Germinal center (tissue), 1 donor: ENCODE measurements at regions not wholly inside any gene's neighbourhood (a gene's known extent, or its start where the extent isn't known, plus 50 kb on each side); places are given as distances from the start of the nearest gene placed in this dataset.
"Not testable (repeated sequence)": the region's sequence is repeated elsewhere in the genome, so short reads cannot be mapped to it uniquely, and the experiment has no call there.

ENCODE experiments used
- DNase-seq: peaks from one replicate; pipeline ENCODE4 v3.0.0; 2012; ENCODE audit warnings: mixed read lengths, low spot score

GRCh38 chr6:167709776-167710336 lies 116.9 kb upstream of the AFDN start:
- DNase-seq, result not testable (repeated sequence)

DNA sequence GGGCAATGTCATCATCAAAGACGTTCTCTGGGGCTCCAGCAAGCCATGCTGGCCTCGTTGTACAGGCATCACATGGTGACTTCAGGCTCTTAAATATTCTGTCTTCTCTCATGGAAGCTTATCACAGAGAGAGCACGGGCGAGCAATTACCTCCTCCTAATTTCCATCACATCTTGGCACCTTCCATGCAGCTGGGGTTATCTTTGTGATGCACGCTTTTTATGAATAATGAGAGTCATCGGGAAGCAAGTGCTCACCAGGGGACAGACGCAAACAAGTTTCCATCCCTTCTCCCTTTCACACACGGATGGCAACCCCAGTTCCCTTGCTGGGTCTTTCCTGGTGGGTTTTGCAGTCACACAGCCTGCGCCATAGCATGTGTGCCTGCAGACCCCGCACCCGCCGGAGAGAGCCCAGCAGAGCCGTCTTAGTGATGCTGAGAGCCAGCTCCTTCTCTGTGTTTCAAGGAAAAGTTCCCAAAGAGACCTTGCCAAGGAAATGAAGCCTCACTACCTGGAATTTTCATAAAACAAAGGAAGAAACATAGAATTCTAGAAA lies 116.3 kb upstream of the AFDN start:
- DNase-seq, result no peak

DNA sequence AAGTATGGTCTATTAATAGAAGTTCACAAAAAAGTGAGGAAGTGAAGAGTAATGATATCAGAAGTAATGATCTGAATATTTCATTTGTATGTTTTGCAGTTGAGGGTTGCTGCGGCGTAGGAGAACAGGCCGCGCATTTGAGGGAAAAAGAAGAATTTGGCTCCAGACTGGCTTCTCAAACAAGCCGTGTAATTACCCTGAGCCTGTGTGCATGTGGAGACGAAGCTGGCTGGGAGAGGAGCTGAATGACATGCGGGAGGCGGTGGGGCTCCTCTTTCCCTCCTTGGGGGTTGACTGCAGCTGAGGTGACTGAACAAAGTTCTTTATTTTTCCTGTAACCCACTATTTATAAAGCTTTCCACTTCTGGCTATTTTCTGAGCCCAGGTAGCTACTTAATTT lies 115.5 kb upstream of the AFDN start:
- DNase-seq, result no peak

DNA sequence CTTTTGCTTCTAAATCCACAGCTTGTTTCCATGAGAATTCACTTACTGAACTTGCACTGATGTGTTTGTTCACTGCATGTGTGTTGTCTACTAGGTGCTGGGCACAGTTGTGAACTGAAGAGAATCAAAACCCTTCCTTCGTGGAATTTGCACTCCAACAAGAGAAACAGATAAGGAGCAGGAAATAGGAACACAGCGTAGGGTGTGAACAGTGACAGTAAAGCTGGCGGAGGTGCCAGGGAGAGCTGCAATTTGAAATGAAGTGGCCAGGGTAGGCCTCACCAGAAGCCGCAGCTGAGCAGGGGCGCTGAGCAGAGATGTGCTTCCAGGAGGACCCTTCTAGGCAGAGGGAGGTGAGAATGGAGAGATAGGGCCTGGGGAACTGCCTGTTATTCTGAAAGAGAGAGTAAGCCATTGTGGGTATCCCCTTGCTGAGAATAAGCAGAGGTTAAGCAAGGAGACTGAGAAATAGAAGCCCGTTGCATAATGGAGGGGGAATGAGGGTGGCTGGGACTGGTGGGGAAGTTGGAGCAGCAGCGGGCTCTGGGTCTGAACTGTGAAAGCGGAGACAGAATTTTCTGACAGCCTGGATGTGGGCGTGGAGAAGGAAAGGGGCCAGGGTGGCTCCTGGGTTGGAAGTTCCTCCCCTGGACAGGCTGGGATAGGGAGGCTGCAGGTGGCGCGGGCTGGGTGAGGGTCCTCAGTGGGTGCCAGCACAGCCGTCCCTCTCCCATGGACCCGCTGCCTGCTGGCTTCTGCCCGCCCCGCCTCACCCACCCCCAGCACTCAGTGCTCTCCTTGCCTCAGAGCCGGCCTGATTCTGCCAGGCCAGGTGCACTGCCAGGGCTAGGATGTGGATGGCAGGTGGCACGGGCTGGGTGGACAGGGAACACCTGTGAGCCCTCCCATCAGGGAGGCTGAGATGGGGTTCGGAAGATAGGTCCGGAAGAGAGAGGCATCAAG lies 114.7 kb upstream of the AFDN start:
- DNase-seq, result no peak

- DNase-seq, result no peak
These were observed 113.8 kb upstream of the AFDN start for GRCh38 chr6:167712731-167713475.

DNA sequence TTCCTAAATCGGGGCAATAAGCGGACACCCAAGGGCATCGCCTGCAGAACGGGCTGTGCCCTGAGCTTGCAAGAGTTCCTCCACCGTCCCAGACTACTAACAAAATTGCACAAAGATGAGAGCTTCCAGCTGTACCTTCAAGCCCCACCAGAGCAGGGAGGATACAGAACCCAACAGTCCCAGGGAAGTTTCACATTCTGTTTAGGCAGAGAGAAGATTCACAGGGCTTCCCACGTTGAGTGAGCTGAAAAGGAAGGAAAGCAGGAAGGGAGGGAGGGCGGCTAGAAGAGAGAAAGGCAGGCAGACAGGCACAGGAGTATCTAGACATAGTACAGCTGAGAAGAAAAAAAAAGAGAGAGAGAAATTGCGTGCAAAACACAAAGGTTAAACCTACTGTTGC lies 112.6 kb upstream of the AFDN start:
- no peak for DNase-seq

- DNase-seq, result no peak
These were observed 109.3 kb upstream of the AFDN start for GRCh38 chr6:167717455-167717854.

DNA sequence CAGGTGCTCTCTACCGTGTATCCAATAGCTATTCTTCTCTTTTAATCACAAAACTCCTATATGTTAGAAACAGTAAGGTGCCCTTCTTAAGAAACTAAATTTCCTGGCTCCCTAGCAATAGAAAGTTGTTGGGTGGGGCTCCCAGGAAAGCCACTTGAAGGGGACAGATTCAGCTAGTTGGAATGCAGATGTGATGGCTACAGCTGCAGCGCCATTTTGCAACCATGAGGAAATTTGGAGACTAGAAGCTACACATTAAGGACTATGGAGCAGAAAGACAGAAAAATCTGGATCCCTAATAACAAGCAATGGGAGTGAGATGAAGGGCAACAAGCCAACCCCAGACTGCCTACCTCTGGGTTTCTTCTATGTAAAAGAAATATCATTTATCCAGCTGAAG lies 108.8 kb upstream of the AFDN start:
- DNase-seq, result no peak

GRCh38 chr6:167719920-167720319 lies 106.8 kb upstream of the AFDN start:
- no peak for DNase-seq

DNA sequence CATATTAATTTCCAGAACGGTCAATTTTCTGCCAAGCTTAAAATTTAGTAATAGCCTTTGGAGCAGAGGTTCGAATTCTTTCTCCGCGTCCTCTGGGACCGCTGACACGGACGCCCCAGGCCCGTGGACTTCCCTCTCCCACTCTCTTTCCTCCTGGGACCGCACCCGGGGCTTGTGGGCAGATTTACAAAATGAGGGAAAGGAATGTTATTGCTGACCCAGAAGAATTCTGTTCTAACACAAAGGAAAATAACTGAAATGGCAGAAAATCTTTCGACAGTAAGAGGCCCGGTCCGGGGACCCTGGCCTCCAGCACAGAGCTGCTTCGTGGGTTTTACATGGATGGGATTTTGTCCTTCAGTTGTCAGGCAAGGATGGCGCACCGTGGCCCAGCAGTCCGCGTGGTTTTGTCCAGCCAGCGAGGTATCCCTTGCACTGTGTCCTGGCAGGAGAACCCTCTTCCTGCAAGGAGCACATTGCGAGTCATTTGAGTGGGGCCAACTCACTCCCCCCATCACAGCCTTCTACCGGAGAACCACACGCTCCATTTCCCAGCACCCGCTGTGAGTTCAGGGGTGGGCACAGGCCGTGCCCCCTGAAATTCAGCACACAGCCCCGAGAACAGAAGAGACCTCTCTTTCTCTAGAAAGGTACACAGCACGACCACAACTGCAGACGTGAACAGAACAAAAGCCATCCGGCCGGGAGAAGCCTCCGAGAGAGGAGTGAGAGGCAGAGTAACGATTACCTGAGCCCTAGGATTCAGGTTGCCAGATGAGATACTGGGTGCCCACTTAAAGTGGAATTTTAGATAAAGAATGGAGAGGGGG lies 106.0 kb upstream of the AFDN start:
- DNase-seq, result no peak

DNA sequence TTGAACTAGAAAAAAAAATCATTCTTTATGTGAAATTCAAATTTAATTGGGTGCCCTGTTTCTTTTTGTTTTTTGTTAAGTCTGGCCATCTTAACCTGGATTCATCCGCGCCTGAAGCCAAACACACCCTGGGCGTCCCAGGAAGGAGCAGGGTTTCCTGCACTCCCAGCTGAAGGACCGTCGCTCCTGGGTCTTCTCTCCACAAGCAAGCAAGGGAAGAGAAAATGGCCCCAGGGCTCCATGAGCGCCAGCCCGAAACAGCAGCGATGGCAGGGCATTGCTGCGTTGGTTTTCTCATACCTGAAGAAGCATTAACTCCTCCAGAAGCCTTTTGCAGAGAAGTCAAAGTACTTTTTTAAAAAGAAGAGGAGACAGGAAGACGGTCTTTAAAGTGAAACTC lies 105.4 kb upstream of the AFDN start:
- DNase-seq, result no peak

DNA sequence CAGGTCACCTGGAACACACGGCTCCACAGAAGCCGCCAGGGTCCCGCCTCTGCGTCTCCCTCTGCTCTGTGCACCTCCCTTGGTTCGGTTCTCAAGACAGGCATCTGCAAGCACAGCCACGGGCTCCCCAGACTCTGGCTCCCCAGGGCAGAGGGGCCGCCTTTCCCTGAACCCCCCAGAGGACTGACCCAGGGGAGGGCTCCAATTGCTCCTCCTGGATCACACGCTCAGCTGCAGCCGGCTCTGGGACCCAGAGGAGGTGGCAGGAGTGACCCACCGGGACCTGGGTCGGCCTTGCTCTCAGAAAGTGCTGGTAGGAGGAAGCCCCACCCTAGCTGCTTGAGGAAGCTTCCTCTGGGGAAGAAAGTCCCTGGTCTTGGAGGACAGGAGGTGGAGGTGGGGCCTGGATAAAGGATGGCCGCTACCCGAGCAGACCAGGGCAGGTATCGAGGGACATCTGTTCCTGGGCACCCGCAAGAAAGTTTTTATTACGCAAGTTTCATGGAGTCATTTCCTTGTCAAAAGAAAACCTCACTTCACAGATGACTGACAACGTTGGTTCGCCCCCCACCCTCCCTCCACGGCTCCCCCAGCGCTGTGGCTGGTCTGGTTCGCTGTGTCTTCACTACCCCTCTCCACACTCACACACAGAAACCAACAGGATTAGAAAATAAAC lies 103.9 kb upstream of the AFDN start:
- DNase-seq, result no peak

GRCh38 chr6:167726043-167726621 lies 100.6 kb upstream of the AFDN start:
- DNase-seq, result no peak

GRCh38 chr6:167730441-167730840 lies 96.3 kb upstream of the AFDN start:
- DNase-seq, result no peak

DNA sequence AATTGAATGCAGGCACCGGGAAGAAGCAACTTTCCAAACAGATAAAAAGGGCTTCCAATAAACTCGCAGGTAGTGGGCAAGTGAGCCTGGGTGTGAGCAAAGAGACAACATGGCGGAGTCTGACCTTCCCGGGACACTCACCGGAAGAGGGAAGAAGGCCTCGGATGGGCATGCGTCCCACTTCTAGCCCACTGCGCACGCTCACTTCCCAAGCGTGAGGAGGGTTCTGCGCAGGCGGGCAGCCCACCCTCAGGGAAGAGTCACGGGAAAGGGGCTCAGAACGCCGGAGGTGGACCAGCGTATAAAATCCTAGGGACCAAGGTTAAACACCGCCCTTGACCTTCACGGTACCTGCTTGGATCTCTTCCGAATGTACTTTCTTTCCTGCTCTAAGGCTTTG lies 95.5 kb upstream of the AFDN start:
- no peak for DNase-seq

DNA sequence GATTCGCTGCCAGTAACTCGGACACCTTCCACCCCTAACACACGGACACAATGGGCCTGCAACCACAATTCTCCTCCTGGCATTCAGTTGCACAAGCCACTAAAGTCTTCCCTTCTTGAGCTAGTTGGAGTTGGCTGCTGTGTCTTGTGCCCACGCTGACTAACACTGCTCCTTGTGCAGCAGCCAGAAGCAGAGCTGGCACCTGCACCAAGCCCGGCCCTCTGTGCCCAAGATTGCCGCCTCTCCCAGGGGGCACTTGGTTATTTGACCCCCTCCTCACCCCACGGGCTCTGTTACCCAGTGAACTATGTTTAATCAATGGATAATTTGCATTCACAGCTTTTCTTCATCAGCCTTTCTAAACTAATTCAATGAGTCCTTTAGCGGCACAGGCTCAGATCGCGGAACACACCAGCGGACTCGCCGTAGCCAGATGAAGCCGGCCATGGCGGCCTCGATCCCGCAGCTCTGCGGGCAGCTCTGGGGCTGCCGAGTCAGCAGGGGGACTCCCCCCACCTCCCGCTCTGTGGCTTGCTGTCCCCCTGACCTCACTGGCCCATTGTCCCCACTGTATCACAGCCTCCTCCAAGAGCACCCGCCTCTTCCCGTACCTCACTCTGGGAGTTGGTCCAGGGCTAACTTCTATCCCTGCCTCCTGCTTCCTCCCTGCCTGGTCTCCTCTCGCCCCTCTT lies 94.8 kb upstream of the AFDN start:
- no peak for DNase-seq

DNA sequence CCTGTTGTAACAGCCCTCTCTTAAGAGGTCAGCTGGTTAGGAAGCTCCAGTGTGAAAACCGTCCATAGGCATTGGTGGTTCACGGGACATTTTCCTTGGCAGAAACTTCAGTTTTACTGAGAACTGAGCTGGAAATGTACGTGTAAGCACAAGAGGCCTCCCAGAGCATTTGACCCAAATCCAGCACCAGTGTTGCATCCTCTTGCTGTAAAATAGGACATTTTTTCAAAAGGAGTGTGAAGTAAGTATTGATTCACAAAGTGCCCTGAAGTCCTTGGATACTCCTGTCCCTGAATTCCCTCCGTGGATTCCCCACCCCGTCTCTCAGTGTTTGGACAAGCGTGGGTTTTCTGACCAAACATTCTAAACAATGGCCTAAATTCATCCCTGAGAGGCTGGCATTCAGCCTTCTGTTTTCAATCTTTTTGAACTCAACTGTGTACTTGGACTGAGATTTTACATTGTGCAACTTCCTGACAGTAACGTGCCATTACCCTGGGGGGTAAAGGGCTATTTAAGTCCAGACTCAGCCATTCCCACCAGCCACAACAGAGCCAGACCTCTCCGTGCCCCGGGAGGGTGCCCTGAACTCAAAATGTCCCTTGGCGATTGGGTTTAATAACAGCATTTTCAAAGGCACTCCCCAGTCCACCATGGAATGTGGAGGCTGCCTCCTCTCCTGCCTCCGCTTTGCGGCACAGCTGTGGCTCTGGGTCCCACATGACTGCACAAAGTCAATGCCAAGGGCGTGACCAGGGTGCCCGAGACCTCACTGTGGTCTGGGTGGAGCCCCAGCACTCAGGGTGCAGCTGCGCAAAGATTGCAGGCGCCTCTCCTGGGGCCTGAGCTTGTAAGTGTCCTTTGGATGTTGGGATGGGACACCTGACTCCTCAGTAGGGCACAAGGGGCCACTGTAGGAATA lies 92.7 kb upstream of the AFDN start:
- DNase-seq, result no peak

GRCh38 chr6:167734662-167735083 lies 92.0 kb upstream of the AFDN start:
- DNase-seq, result no peak
